ENCODE measurements at regions not wholly inside any gene's neighbourhood (a gene's known extent, or its start where the extent isn't known, plus 50 kb on each side); places are given as distances from the start of the nearest gene placed in this dataset.
"Not testable (repeated sequence)": the region's sequence is repeated elsewhere in the genome, so short reads cannot be mapped to it uniquely, and the experiment has no call there.

DNA sequence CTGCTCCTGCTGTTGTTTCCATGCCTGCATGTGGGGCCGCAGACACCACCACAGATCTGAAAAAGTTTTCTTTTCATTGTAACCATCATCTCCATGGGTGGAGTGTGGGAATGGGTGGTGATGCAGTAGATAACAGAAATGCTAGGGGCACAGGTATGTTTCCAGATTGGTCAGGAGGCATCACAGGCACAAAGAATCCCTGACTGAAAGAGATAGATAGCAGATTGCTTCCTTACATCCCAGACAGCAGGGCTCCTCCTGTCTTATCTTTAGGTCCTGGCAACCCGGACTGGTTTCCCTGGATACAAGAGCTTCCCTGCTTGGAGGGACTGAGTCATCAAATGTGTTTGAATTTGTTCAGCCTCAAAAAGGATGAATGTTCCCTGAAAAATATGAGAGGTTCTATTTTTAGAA is 1937.6 kb downstream of the PCDH9 start:
- DNase-seq (ENCODE audit: low spot score in 2 of 2), result no peak
- Mint-ChIP-seq H3K36me3 (no peaks in the 10 kb centered on the region), H3K4me1 (no peaks in the 10 kb centered on the region), H3K27ac (no peak overlapping the region), H3K4me3 (no peak overlapping the region), H3K27me3 (no peaks in the 10 kb centered on the region), H3K9me3 (peaks cover 5% of the 10 kb centered on the region)
- ATAC-seq (ENCODE audit: low read depth), result no peak

- H3K4me3 Mint-ChIP-seq, result no peak overlapping the region
- no peaks in the 10 kb centered on the region for H3K36me3 Mint-ChIP-seq
- peaks cover 13% of the 10 kb centered on the region for H3K9me3 Mint-ChIP-seq
- H3K4me1 Mint-ChIP-seq, result no peaks in the 10 kb centered on the region
- no peak overlapping the region for H3K27ac Mint-ChIP-seq
- no peaks in the 10 kb centered on the region for H3K27me3 Mint-ChIP-seq
- no peak for DNase-seq (ENCODE audit: low spot score in 2 of 2)
- ATAC-seq (ENCODE audit: low read depth), result no peak
These were observed 1942.7 kb downstream of the PCDH9 start for GRCh38 chr13:65287405-65287804.

- H3K27me3 Mint-ChIP-seq, result no peaks in the 10 kb centered on the region
- no peak for ATAC-seq (ENCODE audit: low read depth)
- no peak overlapping the region for H3K4me3 Mint-ChIP-seq
- H3K36me3 Mint-ChIP-seq, result no peaks in the 10 kb centered on the region
- H3K9me3 Mint-ChIP-seq, result peaks cover 9% of the 10 kb centered on the region
- no peak for DNase-seq (ENCODE audit: low spot score in 2 of 2)
- H3K27ac Mint-ChIP-seq, result no peak overlapping the region
- no peaks in the 10 kb centered on the region for H3K4me1 Mint-ChIP-seq
These were observed 1954.1 kb downstream of the PCDH9 start for GRCh38 chr13:65275838-65276630.

- no peak for ATAC-seq (ENCODE audit: low read depth)
- Mint-ChIP-seq H3K9me3 (peaks cover 9% of the 10 kb centered on the region), H3K36me3 (no peaks in the 10 kb centered on the region), H3K27me3 (no peaks in the 10 kb centered on the region), H3K27ac (no peak overlapping the region), H3K4me1 (no peaks in the 10 kb centered on the region), H3K4me3 (no peak overlapping the region)
- DNase-seq (ENCODE audit: low spot score in 2 of 2), result no peak
These were observed 1955.0 kb downstream of the PCDH9 start for GRCh38 chr13:65275108-65275507.

GRCh38 chr13:65273811-65274420 is 1956.2 kb downstream of the PCDH9 start:
- not testable (repeated sequence) for H3K4me3 Mint-ChIP-seq; ATAC-seq (ENCODE audit: low read depth); H3K27ac Mint-ChIP-seq; DNase-seq (ENCODE audit: low spot score in 2 of 2); H3K27me3 Mint-ChIP-seq; H3K4me1 Mint-ChIP-seq; H3K9me3 Mint-ChIP-seq; H3K36me3 Mint-ChIP-seq

DNA sequence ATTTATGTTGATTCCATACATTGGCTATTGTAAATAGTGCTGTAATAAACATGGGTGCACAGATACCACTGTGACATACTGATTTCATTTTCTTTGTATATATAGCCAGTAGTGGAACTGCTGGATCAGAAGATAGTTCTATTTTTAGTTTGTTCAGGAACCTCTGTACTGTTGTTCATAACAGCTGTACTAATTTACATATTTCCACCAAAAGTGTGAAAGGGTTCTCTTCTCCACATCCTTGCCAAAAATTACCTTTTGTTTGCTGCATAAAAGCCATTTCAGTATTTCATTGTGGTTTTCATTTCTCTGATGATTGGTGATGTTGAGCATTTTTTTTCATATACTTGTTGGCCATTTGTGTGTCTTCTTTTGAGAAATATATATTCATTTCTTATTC is 1962.1 kb downstream of the PCDH9 start:
- no peak overlapping the region for H3K4me3 Mint-ChIP-seq
- no peaks in the 10 kb centered on the region for H3K36me3 Mint-ChIP-seq
- no peak overlapping the region for H3K27ac Mint-ChIP-seq
- H3K27me3 Mint-ChIP-seq, result no peaks in the 10 kb centered on the region
- H3K4me1 Mint-ChIP-seq, result no peaks in the 10 kb centered on the region
- ATAC-seq (ENCODE audit: low read depth) (no peak), DNase-seq (ENCODE audit: low spot score in 2 of 2) (no peak)
- H3K9me3 Mint-ChIP-seq, result peaks cover 5% of the 10 kb centered on the region

DNA sequence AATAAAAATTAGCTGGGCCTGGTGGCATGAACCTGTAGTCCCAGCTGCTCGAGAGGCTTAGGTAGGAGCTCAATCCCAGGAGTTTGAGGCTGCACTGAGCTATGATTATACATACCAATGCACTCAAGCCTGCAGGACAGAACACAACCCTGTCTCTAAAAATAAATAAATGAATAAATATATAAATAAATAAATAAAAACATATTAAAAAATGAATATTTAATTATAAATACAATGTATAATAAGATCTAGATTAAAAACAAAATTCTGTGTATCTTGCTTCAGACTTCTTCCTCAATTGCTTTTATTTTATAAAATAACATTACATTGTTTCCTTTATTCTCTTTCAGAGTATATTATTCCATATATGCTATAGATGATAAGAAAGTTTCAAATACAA is 1964.1 kb downstream of the PCDH9 start:
- ATAC-seq (ENCODE audit: low read depth) (no peak), DNase-seq (ENCODE audit: low spot score in 2 of 2) (no peak)
- Mint-ChIP-seq H3K4me1 (no peaks in the 10 kb centered on the region), H3K9me3 (peaks cover 5% of the 10 kb centered on the region), H3K27ac (no peak overlapping the region), H3K4me3 (no peak overlapping the region), H3K27me3 (no peaks in the 10 kb centered on the region), H3K36me3 (no peaks in the 10 kb centered on the region)

- Mint-ChIP-seq H3K9me3 (peaks cover 5% of the 10 kb centered on the region), H3K4me3 (no peak overlapping the region), H3K36me3 (no peaks in the 10 kb centered on the region), H3K27me3 (no peaks in the 10 kb centered on the region), H3K27ac (no peak overlapping the region), H3K4me1 (no peaks in the 10 kb centered on the region)
- DNase-seq (ENCODE audit: low spot score in 2 of 2), result no peak
- no peak for ATAC-seq (ENCODE audit: low read depth)
These were observed 1966.1 kb downstream of the PCDH9 start for GRCh38 chr13:65264066-65264465.

GRCh38 chr13:65260946-65261891 is 1968.9 kb downstream of the PCDH9 start:
- Mint-ChIP-seq H3K4me1 (no peaks in the 10 kb centered on the region), H3K9me3 (peaks cover 5% of the 10 kb centered on the region), H3K27me3 (no peaks in the 10 kb centered on the region), H3K27ac (no peak overlapping the region), H3K4me3 (no peak overlapping the region), H3K36me3 (no peaks in the 10 kb centered on the region)
- DNase-seq (ENCODE audit: low spot score in 2 of 2) (no peak), ATAC-seq (ENCODE audit: low read depth) (no peak)

- H3K4me1 Mint-ChIP-seq, result no peaks in the 10 kb centered on the region
- peaks cover 9% of the 10 kb centered on the region for H3K9me3 Mint-ChIP-seq
- H3K27ac Mint-ChIP-seq, result no peak overlapping the region
- H3K27me3 Mint-ChIP-seq, result no peaks in the 10 kb centered on the region
- H3K36me3 Mint-ChIP-seq, result no peaks in the 10 kb centered on the region
- DNase-seq (ENCODE audit: low spot score in 2 of 2) (no peak), ATAC-seq (ENCODE audit: low read depth) (no peak)
- H3K4me3 Mint-ChIP-seq, result no peak overlapping the region
These were observed 1989.4 kb downstream of the PCDH9 start for GRCh38 chr13:65240773-65241172.

DNA sequence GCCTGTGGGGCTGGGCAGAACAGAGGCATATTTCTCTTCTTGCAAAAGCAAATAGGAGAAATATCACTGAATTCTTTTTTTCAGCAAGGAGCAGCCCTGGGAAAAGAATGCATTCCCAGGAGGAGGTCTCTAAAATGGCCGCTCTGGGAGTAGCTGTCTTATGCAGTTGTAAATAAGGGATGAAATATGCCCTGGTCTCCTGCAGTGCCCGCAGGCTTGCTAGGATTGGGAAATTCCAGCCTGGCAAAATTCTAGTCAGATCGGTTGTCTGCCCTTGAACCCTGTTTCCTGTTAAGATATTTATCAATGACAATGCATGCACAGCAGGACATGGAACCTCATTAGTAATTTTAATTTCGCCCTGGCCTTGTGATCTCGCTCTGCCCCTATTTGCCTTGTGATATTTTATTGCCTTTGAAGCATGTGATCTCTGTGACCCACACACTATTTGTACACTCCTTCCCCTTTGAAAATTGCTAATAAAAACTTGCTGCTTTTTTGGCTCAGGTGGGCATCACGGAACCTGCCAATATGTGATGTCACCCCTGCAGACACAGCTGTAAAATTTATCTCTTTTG is 1993.2 kb downstream of the PCDH9 start:
- DNase-seq (ENCODE audit: low spot score in 2 of 2) (no peak), ATAC-seq (ENCODE audit: low read depth) (no peak)
- Mint-ChIP-seq H3K36me3 (no peaks in the 10 kb centered on the region), H3K9me3 (peaks cover 7% of the 10 kb centered on the region), H3K4me3 (no peak overlapping the region), H3K27me3 (no peaks in the 10 kb centered on the region), H3K4me1 (no peaks in the 10 kb centered on the region), H3K27ac (no peak overlapping the region)

- H3K9me3 Mint-ChIP-seq, result peaks cover 9% of the 10 kb centered on the region
- H3K4me3 Mint-ChIP-seq, result no peak overlapping the region
- ATAC-seq (ENCODE audit: low read depth) (no peak), DNase-seq (ENCODE audit: low spot score in 2 of 2) (no peak)
- no peaks in the 10 kb centered on the region for H3K4me1 Mint-ChIP-seq
- H3K27ac Mint-ChIP-seq, result no peak overlapping the region
- H3K27me3 Mint-ChIP-seq, result no peaks in the 10 kb centered on the region
- H3K36me3 Mint-ChIP-seq, result no peaks in the 10 kb centered on the region
These were observed 2012.6 kb downstream of the PCDH9 start for GRCh38 chr13:65217471-65217995.

DNA sequence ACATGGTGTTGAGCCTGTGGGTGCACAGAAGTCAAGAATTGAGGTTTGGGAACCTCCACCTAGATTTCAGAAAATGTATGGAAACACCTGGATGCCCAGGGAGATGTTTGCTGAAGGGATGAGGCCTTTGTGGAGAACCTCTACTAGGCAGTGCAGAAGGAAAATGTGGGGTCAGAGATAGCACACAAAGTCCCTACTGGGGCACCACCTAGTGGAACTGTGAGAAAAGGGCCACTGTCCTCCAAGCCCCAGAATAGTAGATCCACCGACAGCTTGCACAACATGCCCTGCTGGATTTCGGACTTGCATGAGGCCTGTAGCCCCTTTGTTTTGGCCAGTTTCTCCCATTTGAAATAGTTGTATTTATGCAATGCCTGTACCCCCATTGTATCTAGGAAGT is 2027.3 kb downstream of the PCDH9 start:
- not testable (repeated sequence) for H3K4me1 Mint-ChIP-seq

GRCh38 chr13:65188721-65189120 is 2041.4 kb downstream of the PCDH9 start:
- no peak for ATAC-seq (ENCODE audit: low read depth)
- no peak for DNase-seq (ENCODE audit: low spot score in 2 of 2)
- no peak overlapping the region for H3K27ac Mint-ChIP-seq
- peaks cover 4% of the 10 kb centered on the region for H3K9me3 Mint-ChIP-seq
- H3K27me3 Mint-ChIP-seq, result no peaks in the 10 kb centered on the region
- no peaks in the 10 kb centered on the region for H3K36me3 Mint-ChIP-seq
- no peak overlapping the region for H3K4me3 Mint-ChIP-seq
- H3K4me1 Mint-ChIP-seq, result no peaks in the 10 kb centered on the region

More for the DNA sequence above, 2027.3 kb downstream of the PCDH9 start:
- not testable (repeated sequence) for H3K27me3 Mint-ChIP-seq; ATAC-seq (ENCODE audit: low read depth); H3K36me3 Mint-ChIP-seq; H3K27ac Mint-ChIP-seq; H3K4me3 Mint-ChIP-seq; H3K9me3 Mint-ChIP-seq; DNase-seq (ENCODE audit: low spot score in 2 of 2)

All from memory B cell (primary cell).